Muscle of back (tissue), 3 donors: ENCODE measurements at regions not wholly inside any gene's neighbourhood (a gene's known extent, or its start where the extent isn't known, plus 50 kb on each side); places are given as distances from the start of the nearest gene placed in this dataset.
"Not testable (repeated sequence)": the region's sequence is repeated elsewhere in the genome, so short reads cannot be mapped to it uniquely, and the experiment has no call there.

Experiments
- DNase-seq, 3 donors: peaks; one replicate each; pipeline versions ENCODE4 v3.0.0 to v3.0.0-alpha.2; 2013

GRCh38 chr11:25613865-25614264 lies 718.1 kb upstream of the ANO3 start:
- DNase-seq = peak in 1 of 3 donors; percentile 5

- peak in 1 of 3 donors; percentile 1 for DNase-seq
Measured at GRCh38 chr11:25615069-25615468, 716.9 kb upstream of the ANO3 start.

- no peak for DNase-seq
Measured at GRCh38 chr11:25615841-25616240, 716.1 kb upstream of the ANO3 start.

- DNase-seq = no peak
Measured at GRCh38 chr11:25625094-25625493, 706.8 kb upstream of the ANO3 start.

GRCh38 chr11:25628030-25628429 lies 703.9 kb upstream of the ANO3 start:
- DNase-seq = no peak

- DNase-seq = no peak
Measured at GRCh38 chr11:25633230-25633629, 698.7 kb upstream of the ANO3 start.

GRCh38 chr11:25649220-25649619 lies 682.7 kb upstream of the ANO3 start:
- DNase-seq = not testable (repeated sequence)

- DNase-seq = no peak
Measured at GRCh38 chr11:25650319-25650718, 681.6 kb upstream of the ANO3 start.

GRCh38 chr11:25655636-25656035 lies 676.3 kb upstream of the ANO3 start:
- DNase-seq = no peak

GRCh38 chr11:25658916-25659315 lies 673.0 kb upstream of the ANO3 start:
- DNase-seq = no peak

GRCh38 chr11:25659706-25660105 lies 672.2 kb upstream of the ANO3 start:
- DNase-seq = no peak

- no peak for DNase-seq
Measured at GRCh38 chr11:25667871-25668270, 664.1 kb upstream of the ANO3 start.

GRCh38 chr11:25691959-25692358 lies 640.0 kb upstream of the ANO3 start:
- no peak for DNase-seq

- DNase-seq = no peak
Measured at GRCh38 chr11:25702417-25702816, 629.5 kb upstream of the ANO3 start.

- DNase-seq = no peak
Measured at GRCh38 chr11:25710975-25711374, 621.0 kb upstream of the ANO3 start.

GRCh38 chr11:25727944-25728343 lies 604.0 kb upstream of the ANO3 start:
- no peak for DNase-seq

GRCh38 chr11:25730230-25730629 lies 601.7 kb upstream of the ANO3 start:
- DNase-seq = no peak

- DNase-seq = peak in 2 of 3 donors; percentile 3 to 29
Measured at GRCh38 chr11:25733777-25734176, 598.2 kb upstream of the ANO3 start.

- peak; percentile 8 to 46 (median 30) for DNase-seq
Measured at GRCh38 chr11:25734591-25735211, 597.2 kb upstream of the ANO3 start.

- no peak for DNase-seq
Measured at GRCh38 chr11:25737071-25737675, 594.8 kb upstream of the ANO3 start.

- no peak for DNase-seq
Measured at GRCh38 chr11:25741886-25742285, 590.0 kb upstream of the ANO3 start.

GRCh38 chr11:25742800-25743199 lies 589.1 kb upstream of the ANO3 start:
- no peak for DNase-seq

- no peak for DNase-seq
Measured at GRCh38 chr11:25755381-25755780, 576.5 kb upstream of the ANO3 start.
